ENCODE measurements at regions not wholly inside any gene's neighbourhood (a gene's known extent, or its start where the extent isn't known, plus 50 kb on each side); places are given as distances from the start of the nearest gene placed in this dataset.

GRCh38 chr7:10703059-10703458 is 270.6 kb upstream of the PHF14 start:
- H3K4me1 Mint-ChIP-seq (ENCODE audit: low read depth): no peaks in the 10 kb centered on the region
- no peak for TF ChIP-seq CTCF (IDR thresholded peaks at IDR 0.05)
- no peak for ATAC-seq
- H3K27me3 Mint-ChIP-seq: no peaks in the 10 kb centered on the region
- POLR2A ChIA-PET: no interaction called here
- H3K36me3 Mint-ChIP-seq (ENCODE audit: low read depth): no peaks in the 10 kb centered on the region
- CTCF ChIA-PET: no interaction called here
- peaks cover 5% of the 10 kb centered on the region for H3K9me3 Mint-ChIP-seq
- intact Hi-C loops (cut with micrococcal nuclease): no loop called here
- H3K27ac Mint-ChIP-seq: no peak overlapping the region
- H3K4me3 Mint-ChIP-seq: no peak overlapping the region
- no peak for DNase-seq

DNA sequence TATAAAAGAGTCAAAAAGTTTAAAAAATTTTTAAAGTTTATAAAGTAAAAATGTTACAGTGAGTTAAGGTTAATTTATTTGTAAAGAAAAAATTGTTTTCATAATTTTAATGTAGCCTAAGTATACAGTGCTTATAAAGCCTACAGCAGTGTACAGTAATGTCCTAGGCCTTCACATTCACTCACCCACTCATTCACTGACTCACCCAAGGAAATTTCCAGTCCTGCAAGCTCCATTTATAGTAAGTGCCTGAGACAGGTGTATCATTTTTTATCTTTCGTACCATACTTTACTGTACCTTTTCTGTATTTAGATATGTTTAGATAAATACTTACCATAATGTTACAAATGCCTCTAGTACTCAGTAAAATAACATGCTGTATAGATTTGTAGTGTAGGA is 269.7 kb upstream of the PHF14 start:
- intact Hi-C loops (cut with micrococcal nuclease): no loop called here
- ChIA-PET POLR2A (no interaction called here), CTCF (no interaction called here)
- no peaks in the 10 kb centered on the region for H3K27me3 Mint-ChIP-seq
- TF ChIP-seq CTCF (IDR thresholded peaks at IDR 0.05): no peak
- no peaks in the 10 kb centered on the region for H3K36me3 Mint-ChIP-seq (ENCODE audit: low read depth)
- H3K9me3 Mint-ChIP-seq: peaks cover 5% of the 10 kb centered on the region
- ATAC-seq: no peak
- DNase-seq: no peak
- no peak overlapping the region for H3K27ac Mint-ChIP-seq
- no peaks in the 10 kb centered on the region for H3K4me1 Mint-ChIP-seq (ENCODE audit: low read depth)
- no peak overlapping the region for H3K4me3 Mint-ChIP-seq

DNA sequence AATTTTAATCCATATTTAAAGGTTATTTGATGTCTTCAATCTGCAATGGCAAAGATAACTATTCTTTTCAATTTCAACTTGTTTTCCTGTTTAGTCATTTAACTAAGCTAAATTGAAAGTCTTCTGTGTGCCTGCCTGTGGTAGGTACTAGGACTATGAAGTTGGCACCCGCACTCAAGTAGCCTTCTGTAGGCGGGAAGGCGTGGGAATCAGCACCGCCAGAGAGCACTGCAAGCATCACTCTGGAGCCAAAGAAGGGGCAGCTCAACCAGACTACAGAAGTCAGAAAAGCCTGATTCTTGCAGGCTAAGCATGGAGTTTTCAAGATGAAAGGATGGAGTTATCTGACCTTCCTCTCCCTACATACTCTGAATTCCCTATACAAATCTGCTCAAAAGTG is 269.0 kb upstream of the PHF14 start:
- H3K36me3 Mint-ChIP-seq (ENCODE audit: low read depth): no peaks in the 10 kb centered on the region
- no peak overlapping the region for H3K4me3 Mint-ChIP-seq
- H3K27me3 Mint-ChIP-seq: no peaks in the 10 kb centered on the region
- ATAC-seq (no peak), DNase-seq (no peak)
- ChIA-PET CTCF (no interaction called here), POLR2A (no interaction called here)
- H3K27ac Mint-ChIP-seq: no peak overlapping the region
- H3K4me1 Mint-ChIP-seq (ENCODE audit: low read depth): no peaks in the 10 kb centered on the region
- no peak for TF ChIP-seq CTCF (IDR thresholded peaks at IDR 0.05)
- H3K9me3 Mint-ChIP-seq: peaks cover 5% of the 10 kb centered on the region
- intact Hi-C loops (cut with micrococcal nuclease): no loop called here

GRCh38 chr7:10706875-10707493 is 266.7 kb upstream of the PHF14 start:
- intact Hi-C loops (cut with micrococcal nuclease): no loop called here
- Mint-ChIP-seq H3K9me3 (no peaks in the 10 kb centered on the region), H3K4me3 (no peak overlapping the region), H3K36me3 (ENCODE audit: low read depth) (no peaks in the 10 kb centered on the region), H3K27ac (no peak overlapping the region), H3K4me1 (ENCODE audit: low read depth) (no peaks in the 10 kb centered on the region), H3K27me3 (no peaks in the 10 kb centered on the region)
- ChIA-PET POLR2A (no interaction called here), CTCF (no interaction called here)
- ATAC-seq: no peak
- no peak for DNase-seq
- no peak for TF ChIP-seq CTCF (IDR thresholded peaks at IDR 0.05)

DNA sequence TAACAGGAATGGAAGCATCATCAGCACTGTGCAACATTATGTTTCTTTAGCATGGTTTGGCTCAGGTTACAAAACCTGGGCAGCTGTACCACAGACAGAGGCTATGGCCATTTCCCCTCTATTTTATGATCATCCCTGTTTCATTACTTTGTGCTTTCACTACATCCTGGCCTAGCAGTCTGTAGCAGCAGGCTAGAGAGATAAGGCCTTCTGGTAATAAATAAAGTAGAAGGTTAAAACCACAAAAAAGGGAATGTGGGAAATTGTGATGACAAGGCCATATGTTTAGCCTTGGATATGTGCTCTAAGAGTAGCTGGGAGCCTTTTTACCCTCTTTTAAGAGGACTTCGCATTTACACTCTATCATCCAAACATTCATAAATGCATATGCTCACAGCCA is 266.2 kb upstream of the PHF14 start:
- no peaks in the 10 kb centered on the region for H3K27me3 Mint-ChIP-seq
- no peaks in the 10 kb centered on the region for H3K9me3 Mint-ChIP-seq
- H3K4me1 Mint-ChIP-seq (ENCODE audit: low read depth): no peaks in the 10 kb centered on the region
- no peak overlapping the region for H3K27ac Mint-ChIP-seq
- H3K36me3 Mint-ChIP-seq (ENCODE audit: low read depth): no peaks in the 10 kb centered on the region
- DNase-seq (no peak), ATAC-seq (no peak)
- ChIA-PET CTCF (no interaction called here), POLR2A (no interaction called here)
- TF ChIP-seq CTCF (IDR thresholded peaks at IDR 0.05): no peak
- no peak overlapping the region for H3K4me3 Mint-ChIP-seq
- intact Hi-C loops (cut with micrococcal nuclease): no loop called here
